ENCODE measurements at regions not wholly inside any gene's neighbourhood (a gene's known extent, or its start where the extent isn't known, plus 50 kb on each side); places are given as distances from the start of the nearest gene placed in this dataset.

DNA sequence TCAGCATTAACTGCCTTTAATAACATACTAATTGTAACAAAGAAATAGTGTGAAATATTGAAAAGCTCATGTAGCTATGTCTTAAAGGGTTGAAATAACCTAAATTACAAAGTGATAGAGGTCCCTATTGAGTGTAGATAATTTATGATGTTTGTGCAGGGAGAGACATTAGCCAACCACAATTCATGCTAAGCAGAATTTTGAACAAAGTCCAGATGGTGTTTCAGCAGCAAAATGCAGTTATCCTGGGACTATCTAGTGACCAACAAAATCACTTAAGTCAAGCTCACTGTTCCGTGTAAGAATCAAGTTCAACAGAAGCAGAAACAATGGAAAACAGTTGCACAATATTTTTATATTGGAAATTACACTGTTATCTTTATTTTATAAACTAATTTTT is 218.5 kb downstream of the SIM1 start:
- TF ChIP-seq, protein P1, sequence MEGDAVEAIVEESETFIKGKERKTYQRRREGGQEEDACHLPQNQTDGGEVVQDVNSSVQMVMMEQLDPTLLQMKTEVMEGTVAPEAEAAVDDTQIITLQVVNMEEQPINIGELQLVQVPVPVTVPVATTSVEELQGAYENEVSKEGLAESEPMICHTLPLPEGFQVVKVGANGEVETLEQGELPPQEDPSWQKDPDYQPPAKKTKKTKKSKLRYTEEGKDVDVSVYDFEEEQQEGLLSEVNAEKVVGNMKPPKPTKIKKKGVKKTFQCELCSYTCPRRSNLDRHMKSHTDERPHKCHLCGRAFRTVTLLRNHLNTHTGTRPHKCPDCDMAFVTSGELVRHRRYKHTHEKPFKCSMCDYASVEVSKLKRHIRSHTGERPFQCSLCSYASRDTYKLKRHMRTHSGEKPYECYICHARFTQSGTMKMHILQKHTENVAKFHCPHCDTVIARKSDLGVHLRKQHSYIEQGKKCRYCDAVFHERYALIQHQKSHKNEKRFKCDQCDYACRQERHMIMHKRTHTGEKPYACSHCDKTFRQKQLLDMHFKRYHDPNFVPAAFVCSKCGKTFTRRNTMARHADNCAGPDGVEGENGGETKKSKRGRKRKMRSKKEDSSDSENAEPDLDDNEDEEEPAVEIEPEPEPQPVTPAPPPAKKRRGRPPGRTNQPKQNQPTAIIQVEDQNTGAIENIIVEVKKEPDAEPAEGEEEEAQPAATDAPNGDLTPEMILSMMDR (IDR thresholded peaks at IDR 0.05; ENCODE audit: low read depth, low read length) = no peak
- TF ChIP-seq, protein P2, sequence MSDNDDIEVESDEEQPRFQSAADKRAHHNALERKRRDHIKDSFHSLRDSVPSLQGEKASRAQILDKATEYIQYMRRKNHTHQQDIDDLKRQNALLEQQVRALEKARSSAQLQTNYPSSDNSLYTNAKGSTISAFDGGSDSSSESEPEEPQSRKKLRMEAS (IDR thresholded peaks at IDR 0.05; ENCODE audit: low read depth, low read length) = no peak

Measured in NB4 (cell line).